ENCODE measurements at regions not wholly inside any gene's neighbourhood (a gene's known extent, or its start where the extent isn't known, plus 50 kb on each side); places are given as distances from the start of the nearest gene placed in this dataset.
"Not testable (repeated sequence)": the region's sequence is repeated elsewhere in the genome, so short reads cannot be mapped to it uniquely, and the experiment has no call there.

DNA sequence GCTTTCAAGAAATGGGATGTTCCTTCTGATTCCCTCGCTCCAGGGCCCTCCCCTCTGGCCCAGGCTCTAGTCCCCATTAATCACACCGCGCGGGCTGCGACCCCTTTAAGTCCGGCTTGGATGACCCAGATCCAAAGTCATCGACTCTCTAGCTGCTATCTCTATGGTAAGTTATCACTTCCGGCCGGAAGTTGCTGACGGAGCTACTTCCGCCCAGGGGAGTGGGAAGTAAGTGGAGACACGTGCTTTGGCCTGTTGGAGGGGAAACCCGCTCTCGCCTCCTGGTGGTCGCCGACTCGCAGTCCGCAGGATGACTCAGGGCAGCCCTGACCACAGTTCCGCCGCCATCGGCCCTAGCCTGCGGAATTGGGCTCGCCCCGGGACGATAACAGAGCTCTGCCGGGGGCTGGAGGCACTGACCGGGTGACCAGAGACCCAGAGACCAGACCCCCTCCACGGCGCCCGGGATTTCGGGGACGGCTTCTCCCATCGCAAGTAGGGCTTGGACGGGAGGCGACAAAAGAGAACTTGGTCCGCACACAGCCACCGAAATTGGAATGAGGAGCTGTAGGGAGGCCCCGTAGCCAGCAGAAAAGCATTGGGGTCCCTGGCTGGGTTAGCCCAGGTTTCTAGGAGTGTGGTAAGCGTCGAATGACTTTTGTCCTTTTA, 52.2 kb upstream of the SEC14L1 start:
- DNase-seq (ENCODE audit: extremely low read depth, low read depth) = peak; percentile 97
- H3K4me3 ChIP-seq (replicated peaks; ENCODE audit: low read depth, low read length) = peak overlapping the region; percentile 89
- TF ChIP-seq, protein P1, sequence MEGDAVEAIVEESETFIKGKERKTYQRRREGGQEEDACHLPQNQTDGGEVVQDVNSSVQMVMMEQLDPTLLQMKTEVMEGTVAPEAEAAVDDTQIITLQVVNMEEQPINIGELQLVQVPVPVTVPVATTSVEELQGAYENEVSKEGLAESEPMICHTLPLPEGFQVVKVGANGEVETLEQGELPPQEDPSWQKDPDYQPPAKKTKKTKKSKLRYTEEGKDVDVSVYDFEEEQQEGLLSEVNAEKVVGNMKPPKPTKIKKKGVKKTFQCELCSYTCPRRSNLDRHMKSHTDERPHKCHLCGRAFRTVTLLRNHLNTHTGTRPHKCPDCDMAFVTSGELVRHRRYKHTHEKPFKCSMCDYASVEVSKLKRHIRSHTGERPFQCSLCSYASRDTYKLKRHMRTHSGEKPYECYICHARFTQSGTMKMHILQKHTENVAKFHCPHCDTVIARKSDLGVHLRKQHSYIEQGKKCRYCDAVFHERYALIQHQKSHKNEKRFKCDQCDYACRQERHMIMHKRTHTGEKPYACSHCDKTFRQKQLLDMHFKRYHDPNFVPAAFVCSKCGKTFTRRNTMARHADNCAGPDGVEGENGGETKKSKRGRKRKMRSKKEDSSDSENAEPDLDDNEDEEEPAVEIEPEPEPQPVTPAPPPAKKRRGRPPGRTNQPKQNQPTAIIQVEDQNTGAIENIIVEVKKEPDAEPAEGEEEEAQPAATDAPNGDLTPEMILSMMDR (IDR thresholded peaks at IDR 0.05; ENCODE audit: low read depth, low read length, missing control alignments) = peak; percentile 50

DNA sequence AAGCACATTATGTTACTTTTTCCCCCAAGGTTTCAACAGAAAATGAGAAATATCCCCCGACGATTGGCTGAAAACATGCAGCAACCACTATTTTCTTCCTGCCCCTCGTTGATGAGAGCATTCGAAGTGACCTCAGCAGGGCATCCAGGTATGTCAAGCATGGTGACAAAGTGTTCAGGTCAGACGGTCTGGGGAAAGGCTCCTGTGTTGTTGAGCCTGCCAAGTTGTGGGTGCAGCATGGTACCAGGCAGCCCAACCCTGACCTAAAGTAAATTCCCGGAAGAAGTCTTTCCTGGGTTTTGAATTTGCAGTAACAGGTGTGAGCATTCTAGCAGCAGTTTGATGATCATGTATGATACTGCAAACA, 51.7 kb upstream of the SEC14L1 start:
- DNase-seq (ENCODE audit: extremely low read depth, low read depth) = no peak
- TF ChIP-seq, protein P1 (IDR thresholded peaks at IDR 0.05; ENCODE audit: low read depth, low read length, missing control alignments) = no peak
- H3K4me3 ChIP-seq (replicated peaks; ENCODE audit: low read depth, low read length) = peak overlapping the region; percentile 89

DNA sequence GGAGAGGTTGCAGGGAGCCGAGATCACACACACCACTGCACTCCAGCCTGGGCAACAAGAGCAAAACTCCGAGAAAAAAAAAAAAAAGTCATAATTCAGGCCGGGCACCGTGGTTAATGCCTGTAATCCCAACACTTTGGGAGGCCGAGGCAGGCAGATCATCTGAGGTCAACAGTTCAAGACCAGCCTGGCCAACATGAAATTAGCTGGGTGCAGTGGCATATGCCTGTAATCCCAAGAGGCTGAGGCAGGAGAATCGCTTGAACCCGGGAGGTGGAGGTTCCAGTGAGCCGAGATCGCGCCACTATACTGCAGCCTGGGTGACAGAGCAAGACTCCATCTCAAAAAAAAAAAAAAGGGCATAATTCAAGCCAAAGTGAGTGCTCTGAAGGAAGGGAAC, 50.8 kb upstream of the SEC14L1 start:
- not testable (repeated sequence) for DNase-seq (ENCODE audit: extremely low read depth, low read depth)
- H3K4me3 ChIP-seq (replicated peaks; ENCODE audit: low read depth, low read length) = peak overlapping the region; percentile 89

DNA sequence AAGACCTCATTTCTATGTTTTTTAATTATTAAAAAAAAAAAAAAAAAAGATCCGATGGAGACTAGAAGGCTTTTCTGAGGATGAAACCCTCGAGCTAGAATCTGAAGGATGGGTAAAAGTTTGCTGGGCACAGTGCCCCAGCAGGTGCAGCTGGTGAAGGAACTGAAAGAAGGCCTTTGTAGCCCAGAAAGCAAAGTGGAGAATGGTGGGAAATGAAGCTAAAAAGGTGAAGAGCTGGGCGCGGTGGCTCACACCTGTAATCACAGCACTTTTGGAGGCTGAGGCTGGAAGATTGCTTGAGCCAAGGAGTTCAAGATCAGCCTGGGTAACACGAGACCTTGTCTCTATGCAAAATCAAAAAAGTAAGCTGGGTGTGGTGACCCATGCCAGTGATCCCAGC, 50.3 kb upstream of the SEC14L1 start:
- peak overlapping the region; percentile 89 for H3K4me3 ChIP-seq (replicated peaks; ENCODE audit: low read depth, low read length)
- DNase-seq (ENCODE audit: extremely low read depth, low read depth) = no peak
- TF ChIP-seq, protein P1 (IDR thresholded peaks at IDR 0.05; ENCODE audit: low read depth, low read length, missing control alignments) = no peak

All from HFF-Myc (cell line).